HG02678 (cell line): ENCODE measurements at regions not wholly inside any gene's neighbourhood (a gene's known extent, or its start where the extent isn't known, plus 50 kb on each side); places are given as distances from the start of the nearest gene placed in this dataset.
"Not testable (repeated sequence)": the region's sequence is repeated elsewhere in the genome, so short reads cannot be mapped to it uniquely, and the experiment has no call there.

Experiments used
- ATAC-seq: cut with Tn5 transposase; IDR thresholded peaks from one replicate; pipeline ENCODE4 v1.9.1; 2021; ENCODE audit warnings: mild to moderate bottlenecking, moderate library complexity; ENCODE audit not compliant: unreplicated experiment

DNA sequence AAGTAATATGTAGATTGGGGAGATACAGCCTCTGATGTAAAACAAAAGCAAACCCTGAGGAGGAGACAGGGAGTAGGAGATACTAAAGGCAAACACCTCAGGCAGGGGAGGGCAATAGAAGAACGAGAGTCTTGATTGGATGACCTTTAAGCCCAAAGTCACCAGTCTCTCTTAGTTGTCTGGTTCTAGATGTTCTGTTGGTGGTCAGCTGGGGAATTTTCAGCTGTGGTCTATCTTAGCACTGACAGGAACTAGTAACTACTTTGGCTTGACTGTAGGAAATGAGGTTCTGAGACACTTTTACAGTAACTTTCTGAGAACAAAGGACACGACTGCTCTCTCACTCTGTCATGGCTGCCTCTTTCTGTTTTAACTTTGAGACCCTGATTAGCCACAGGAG lies 290.7 kb upstream of the MIR17HG start:
- peak; percentile 85 for ATAC-seq

DNA sequence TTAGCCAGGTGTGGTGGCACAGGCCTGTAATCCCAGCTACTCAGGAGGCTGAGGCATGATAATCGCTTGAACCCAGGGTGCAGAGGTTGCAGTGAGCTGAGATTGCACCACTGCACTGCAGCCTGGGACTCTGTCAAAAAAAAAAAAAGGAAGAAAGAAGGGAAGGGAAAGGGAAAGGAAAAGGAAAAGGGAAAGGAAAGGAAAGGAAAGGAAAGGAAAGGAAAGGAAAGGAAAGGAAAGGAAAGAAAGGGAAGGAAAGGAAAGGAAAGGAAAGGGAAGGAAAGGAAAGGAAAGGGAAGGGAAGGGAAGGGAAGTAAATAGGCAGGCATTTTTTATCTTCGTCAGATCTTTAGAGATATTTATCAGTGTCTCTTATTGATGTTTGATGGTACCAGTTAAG lies 290.0 kb upstream of the MIR17HG start:
- ATAC-seq, result not testable (repeated sequence)

DNA sequence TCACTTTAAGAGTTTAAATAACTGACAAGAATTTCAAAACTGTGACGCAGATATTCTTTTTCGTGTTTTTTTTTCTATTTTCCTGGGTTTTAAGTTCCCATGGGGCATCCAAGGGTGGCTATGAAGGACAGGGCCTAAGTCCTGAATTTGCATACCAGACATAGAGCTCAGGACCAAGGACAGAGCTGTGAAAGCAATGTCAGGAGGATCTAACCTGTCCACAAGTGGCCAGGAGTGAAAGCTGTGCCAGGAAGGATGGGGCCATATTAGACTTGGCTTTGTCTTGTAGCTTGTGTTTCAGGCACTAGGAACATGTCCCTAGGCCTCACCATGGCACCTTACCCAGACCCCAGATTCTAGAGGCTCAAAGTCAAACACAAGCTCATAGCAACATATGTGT lies 289.4 kb upstream of the MIR17HG start:
- no peak for ATAC-seq

DNA sequence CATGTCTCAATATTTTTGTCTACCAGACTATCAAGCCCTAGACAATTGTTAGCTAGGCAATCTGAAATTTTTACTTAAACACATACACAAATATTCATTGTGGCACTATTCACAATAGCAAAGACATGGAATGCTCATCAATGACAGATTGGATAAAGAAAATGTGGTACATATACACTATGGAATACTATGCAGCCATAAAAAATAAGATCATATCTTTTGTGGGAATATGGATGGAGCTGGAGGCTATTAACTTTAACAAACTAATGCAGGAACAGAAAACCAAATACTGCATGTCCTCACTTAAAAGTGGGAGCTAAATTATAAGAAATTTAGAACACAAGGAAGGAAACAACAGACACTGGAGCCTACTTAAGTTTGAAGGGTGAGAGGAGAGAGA lies 288.6 kb upstream of the MIR17HG start:
- ATAC-seq, result no peak

DNA sequence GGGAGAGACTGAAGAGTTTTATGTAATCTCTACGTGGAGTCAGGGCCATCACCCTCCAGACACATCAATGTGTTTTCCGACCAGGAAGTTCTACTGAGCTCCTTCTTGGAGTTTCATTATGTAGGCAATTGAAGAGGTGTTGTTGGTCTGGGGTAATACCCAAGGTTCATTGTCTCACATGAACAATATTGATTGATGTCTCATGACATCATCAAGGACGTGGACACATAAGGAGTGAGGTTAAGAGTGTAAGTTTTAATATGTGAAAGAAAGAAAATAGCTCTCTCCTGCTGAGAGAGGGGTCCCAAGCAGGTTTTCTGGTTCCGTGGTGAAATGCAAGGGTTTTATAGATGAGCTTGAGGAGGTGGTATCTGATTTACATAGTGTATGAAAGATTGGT lies 280.7 kb upstream of the MIR17HG start:
- no peak for ATAC-seq

DNA sequence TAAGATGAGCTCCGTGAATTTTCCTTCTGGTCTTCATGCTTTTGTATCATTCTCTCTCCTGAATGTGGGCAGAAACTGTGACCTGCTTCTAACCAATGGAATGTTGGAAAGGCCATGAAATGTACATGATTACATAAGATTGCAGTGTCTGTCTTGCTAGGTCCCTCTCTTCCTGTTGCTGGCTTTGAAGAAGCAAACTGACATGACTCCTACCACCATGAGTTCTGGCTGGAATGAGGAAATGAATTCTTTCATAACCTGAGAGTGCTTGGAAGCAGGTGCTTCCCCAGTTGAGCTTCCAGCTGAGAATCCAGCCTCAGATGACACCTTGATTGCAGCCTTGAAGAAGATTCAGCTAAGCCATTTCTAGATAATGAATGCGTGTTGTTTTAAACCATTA lies 275.0 kb upstream of the MIR17HG start:
- no peak for ATAC-seq

DNA sequence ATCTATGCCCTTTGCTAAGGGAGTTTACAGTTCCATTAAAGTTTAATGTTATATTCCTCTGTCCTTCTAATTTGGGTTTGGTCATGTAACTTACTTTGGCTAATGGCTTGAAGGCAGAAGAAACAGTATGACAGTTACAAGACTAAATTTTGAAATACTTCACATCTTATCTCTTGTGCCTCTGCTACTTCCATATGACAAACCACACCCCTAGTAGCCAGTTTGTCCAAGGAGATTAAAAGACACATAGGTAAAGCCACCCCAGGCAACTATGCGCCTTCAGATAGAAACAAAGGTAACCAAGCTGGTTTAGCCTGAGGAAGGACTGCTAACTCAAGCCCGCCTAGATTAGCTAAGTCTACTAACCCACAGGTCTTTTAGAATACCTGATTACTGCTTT lies 273.4 kb upstream of the MIR17HG start:
- no peak for ATAC-seq

DNA sequence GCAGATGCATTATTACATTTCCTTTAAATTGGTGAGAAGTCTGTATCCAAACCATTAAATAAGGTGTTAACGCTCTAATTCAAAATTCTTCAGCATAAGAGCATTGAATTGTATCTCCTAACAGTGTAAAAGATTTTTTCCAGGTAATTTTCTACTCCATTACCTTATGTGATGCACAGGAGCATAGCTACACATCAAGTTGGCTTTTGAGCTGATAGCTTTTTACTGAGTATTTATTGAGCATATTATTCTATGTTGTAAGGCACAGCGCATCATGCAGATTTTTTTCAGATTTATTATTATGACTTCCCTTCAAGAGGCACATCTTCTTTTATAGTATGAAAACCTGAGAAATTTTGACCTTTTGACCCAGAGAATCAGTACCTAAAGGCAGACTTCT lies 270.7 kb upstream of the MIR17HG start:
- no peak for ATAC-seq

DNA sequence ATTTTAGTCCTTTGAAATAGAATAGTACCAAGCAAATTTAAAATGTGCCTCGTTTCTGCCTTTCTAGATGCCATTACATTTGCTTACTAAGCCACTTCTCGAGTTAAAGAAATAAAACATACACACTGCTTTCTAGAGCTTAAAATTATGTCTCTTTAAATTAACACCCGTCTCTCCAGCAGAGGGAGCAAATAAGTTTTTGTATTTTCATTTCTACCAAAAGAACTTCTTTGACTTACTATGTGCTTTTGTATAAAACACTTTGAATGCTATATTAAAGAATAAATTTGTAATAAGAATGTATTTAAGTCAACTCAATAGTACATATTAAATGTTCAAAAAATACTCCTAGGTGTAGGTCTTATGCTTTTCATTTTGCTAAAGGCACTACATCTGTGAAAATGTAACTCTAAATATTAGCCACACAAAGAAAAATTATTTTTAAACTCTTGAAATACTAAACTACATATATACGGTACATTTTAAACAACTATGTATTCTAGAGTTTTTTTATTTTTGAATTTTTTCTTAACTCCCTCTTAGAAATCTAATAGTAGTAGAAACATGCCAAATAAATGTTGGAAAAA lies 269.3 kb upstream of the MIR17HG start:
- no peak for ATAC-seq

DNA sequence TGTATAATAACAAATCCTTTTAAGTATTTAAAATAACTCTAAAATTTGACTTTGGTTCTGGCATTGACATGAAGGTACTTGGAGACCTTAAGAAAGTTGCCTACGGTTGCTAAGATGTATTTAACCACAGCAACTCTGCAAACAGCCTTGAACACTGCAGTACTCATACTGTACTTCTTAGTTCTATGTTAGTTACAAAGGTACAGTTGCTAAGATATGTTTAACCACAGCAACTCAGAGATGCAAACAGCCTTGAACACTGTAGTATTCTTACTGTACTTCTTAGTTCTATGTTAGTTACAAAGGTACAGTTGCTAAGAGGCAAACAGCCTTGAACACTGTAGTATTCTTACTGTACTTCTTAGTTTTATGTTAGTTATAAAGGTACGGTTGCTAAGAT lies 268.3 kb upstream of the MIR17HG start:
- ATAC-seq, result no peak

DNA sequence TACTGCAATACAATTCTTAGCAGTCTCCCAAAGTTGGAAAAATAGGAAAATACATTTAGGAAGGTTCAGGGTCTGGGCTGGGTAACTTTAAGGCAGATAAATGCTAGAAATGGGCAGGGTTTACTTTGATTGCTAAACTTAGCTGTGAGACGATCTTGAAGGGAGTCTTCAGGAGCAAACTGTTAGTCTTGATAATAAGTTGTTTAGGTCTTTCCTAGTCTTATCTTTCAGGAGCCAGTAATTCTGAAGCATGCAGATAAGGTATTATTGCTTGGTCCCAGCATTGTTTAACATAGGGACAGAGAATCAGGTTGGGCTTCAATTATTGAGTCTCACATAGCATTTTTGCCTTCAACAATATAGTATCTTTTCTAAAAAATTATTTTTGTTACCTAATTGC lies 262.4 kb upstream of the MIR17HG start:
- no peak for ATAC-seq

DNA sequence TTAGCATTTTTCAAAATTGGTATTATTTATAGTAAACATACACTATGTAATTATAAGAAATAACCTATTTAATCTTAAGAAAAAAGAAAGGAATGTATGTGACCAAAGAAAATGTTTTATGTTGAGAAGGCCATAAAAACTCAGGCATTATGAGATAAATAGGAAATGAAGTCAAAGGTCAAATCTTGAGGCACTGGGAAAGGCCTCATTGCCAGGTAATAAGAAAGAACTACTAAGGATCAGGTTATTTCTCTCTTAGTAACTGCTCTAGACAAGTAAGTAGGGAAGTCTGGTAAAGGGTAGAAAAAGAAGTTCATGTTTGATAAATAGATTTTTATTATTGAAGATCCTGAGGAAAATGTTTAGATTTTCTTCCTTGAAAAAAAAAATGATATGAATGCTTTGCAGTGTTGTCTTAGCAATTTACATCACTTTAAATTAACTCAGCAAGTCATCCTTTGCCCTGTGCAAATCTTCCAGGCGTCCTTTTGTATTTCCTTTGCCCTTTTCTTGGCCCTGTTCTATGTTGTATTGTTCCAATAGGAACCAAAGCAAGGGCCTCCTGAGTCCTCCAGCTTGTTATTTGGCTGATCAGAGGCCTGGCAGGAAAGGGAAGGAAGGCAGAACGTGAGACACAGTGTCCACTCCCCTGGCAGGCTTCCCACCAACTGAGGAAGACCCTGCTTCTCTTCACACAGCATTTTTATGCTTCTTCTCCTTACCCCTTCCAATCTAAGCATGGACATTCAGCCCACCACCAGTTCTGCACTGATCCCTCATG lies 260.4 kb upstream of the MIR17HG start:
- ATAC-seq, result no peak

DNA sequence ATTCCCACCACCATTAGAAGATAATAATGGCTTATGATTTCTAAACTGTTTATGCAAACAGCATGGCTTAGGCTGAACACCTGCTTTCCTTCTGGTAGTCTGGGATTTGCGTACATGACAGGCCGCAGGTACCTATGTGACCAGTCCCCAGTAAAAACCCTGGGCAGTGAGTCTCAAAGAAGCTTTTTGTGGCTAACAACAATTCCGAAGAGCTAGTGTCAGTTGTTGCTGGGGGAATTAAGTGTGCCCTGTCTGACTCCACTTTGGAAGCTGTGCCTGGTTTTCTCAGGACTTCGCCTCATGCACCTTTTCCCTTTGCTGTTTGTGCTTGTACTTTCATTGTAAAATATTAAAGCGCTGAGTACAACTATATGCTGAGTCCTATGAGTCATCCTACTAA lies 250.2 kb upstream of the MIR17HG start:
- ATAC-seq, result no peak

DNA sequence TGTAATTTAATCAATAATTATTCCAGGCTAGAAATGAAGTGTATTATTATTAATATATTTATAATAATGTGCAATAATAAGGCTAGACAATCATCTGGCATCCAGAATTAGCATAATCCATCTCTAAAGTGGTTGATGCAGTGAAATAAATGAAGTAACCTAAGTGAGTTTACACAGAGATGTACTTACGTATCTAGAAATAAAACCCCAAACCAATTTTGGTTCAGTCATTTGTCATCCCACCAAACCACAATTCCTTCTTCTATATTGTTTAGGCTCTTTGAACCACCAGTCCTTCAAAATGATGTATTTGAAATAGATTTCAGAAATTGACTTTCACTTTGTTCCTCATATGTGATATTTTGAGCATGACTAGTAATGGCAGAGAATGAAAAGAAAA lies 247.6 kb upstream of the MIR17HG start:
- no peak for ATAC-seq

DNA sequence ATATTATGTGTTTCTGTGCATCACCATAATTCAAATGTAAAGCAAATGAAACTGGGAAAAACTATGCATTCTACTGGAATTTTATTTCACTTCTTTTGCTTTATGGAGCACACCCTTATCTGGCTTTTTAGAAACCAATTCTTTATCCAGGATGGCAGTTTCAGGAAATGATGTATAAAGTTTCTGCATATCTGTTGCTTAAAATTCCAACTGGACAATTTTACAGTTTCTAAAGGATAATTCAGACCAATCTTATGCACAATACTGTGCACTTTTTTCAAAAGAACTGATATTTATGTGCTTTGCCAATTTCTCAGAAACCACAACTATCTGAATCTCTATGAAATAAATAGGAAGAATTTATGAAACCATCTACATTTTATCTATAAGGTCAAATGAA lies 246.5 kb upstream of the MIR17HG start:
- no peak for ATAC-seq

DNA sequence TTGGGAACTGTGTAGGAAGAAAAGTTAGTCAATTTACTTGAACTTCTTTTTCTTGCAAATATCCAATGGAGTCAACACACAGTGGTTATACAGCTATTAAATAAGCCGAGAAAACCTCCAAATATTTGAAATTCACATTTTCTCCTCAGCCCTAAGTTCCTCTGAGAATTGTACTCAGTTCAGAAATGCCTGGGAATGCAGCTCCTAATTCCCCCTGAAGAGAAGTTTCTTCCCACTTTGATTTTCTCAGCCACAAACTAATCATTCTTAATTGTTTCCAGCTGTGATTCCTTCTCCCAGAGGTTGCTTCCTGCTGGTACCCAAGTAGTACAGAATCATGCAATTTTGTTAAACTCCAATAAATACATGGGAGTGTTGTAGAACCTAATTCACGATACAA lies 246.1 kb upstream of the MIR17HG start:
- ATAC-seq, result no peak

DNA sequence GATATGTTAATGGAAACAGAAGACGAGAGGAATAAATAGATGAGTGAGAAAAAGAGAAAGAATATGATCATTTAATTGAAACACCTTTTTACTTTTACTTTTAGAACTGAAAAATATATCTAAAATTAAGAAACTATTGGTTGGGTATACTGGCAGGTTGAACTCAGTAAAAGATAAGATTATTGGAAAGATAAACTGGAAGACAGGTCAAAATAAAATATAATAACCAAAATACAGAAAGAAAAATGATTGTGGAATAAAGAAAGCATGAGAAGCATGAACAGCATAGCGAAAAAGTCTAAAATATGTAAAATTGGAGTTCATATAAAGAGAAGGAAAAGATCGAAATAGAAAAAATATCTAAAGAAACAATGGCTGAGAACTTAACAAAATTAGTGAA lies 242.2 kb upstream of the MIR17HG start:
- no peak for ATAC-seq

DNA sequence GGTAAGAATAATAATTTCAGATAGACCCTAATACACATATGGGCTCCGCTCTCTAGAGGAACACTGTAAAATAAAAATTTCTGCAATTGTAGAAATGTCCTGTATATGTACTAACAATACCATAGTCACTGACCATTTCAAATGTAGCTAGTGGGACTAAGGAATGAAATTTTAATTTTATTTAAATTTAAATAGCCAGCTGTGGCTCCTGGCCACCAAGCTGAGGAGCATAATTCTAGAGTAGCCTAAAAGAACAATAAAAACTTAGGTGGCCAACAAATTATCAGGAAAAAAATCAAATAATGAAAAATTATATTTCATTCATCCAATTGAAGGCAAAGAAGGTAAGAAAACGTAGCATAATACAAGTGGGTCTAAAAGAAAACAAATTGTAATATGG lies 240.9 kb upstream of the MIR17HG start:
- ATAC-seq, result no peak

DNA sequence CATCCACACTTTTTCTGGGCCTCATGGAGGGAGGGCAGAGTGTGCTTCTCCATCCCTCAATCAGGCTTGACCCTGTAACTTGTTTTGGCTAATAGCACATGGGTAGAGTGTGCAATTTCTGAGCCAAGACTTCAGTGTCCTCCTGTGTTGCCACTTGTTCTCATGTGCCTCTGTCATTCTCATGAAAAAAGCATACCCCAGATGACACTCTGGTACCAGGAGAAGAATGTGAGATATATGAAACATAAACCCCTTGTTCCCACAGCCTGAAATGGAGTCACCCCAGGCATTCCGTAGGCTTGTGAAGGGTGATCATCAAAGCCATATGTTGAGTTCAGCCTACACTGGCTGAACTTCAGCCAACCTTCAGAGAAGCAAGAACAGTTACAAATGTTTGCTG lies 239.2 kb upstream of the MIR17HG start:
- no peak for ATAC-seq

DNA sequence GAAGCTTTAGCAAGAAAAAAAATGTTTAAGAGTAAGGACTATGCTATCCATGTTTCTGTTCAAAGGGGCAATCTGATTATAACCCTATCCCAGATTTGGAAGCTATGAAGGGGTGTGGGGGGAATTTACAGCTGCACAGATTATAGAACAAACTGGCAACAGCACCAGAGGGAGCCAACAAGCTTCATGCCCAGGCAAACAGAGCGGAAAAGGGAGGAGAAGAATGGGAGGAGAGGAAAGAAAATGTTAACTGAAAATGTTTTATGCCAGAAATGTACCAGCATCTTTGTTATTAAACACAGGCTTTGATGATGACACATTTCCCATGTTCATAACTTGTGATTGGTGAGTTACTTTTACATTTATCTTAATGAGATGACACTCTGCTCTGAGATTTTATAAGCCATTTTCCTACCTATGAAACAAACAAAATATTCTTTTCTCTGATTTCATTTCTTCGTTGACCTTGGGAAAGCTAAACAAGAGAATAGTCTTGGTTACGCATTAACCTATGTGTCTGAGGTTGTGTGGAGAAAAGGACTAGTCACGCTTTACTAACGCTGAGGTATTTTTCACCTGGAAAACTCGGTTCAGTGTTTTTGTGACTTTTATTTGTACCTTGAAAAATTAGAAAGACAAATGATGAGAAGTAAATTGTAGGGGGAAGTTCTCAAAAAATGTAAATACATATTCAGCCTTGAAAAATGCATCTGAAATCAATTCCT lies 235.8 kb upstream of the MIR17HG start:
- ATAC-seq, result no peak

DNA sequence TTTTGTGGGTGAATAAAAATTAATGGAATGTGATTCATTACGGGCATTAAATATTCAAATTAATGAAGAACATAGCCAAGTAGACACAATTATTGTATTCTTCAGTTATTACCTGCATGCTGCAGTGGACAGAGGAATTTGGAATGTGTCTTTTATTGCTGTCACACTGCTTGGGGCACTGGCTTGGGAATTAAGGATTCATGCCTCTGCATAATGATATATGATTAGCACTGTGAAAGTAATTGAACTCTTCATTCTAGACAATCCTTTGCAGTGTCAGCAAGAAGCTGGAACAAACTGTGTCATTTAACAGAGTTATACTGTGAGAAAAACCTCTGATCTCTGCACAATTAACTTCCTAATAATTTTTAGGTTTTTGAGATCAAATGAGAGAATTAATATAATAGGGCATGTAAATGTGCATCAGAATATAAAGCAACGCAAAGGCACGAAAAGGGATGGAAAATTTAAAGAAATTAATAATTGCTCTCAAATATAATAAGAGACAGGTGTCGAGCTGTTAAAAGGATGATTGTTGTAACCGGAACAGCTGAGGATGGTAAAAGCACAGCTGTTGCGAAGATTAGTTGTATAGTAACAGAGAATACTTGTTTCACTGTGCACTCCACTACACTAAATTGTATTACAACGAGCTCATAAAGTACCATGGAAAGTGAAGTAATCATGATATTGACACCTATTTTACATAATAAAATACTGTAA lies 235.1 kb upstream of the MIR17HG start:
- ATAC-seq, result no peak

DNA sequence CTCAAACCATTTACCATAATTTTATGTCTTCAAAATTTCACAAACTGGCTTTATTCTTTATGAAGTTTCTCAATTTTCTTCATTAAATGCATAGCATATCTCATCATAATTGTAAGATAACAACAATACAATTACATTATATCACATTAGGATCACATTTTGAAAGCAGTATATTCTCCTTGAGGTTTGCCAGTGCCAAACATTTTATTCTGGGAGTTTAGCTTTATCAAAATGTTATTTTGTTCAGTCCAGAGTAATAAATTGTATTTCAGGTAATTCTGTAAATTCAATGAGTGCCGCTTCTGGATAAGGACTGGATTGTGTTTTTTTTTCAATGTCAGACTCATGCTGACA lies 234.6 kb upstream of the MIR17HG start:
- no peak for ATAC-seq
